ENCODE measurements at regions not wholly inside any gene's neighbourhood (a gene's known extent, or its start where the extent isn't known, plus 50 kb on each side); places are given as distances from the start of the nearest gene placed in this dataset.

DNA sequence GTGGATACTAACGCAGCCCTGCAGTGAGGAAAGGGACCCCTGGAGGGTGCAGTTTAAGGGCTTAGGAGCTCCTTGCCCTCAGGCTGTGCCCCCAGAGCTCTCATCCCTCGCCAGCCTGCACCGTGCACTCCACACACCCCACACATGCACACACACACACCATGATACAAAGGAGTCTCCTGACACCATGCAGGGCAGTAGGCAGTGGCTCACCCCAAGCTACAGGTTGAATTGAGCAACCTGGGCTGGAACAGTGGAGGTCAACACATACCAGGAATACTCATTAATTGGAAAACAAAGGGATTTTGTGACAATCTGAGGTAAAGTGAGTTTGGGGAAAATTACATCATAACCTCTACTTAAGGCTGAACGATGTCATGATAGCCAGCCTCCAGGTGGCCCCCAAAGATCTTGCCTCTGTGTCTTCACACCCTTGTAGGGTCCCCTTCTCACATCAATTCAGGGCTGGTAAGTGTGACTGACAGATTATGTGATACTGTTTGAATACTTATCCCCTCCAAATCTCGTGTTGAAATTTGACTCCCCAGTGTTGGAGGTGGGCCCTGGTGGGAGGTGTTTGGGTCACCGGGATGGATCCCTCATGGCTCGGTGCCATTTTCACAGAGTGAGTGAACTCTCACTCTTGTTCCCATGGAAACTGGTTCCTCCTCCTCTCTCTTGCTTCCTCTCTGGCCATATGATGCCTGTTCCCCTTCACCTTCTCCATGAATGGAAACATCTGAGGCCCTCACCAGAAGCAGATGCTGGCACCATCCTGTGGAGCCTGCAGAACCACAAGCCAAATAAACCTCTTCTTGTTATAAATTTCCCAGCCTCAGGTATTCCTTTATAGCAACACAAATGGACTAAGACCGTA lies 111.0 kb upstream of the RAB4A start (continued):
- TF ChIP-seq AKAP8 (CRISPR knock-in tag; IDR thresholded peaks at IDR 0.05), result no peak
- 0 out of 2 replicates have a peak, but pooled peaks have one; percentile 13 for TF ChIP-seq MYC (CRISPR knock-in tag; IDR thresholded peaks at IDR 0.05; ENCODE audit: borderline replicate concordance)
- no peak for TF ChIP-seq ZFP62 (CRISPR knock-in tag; IDR thresholded peaks at IDR 0.05)
- TF ChIP-seq ZEB1 (IDR thresholded peaks at IDR 0.05; ENCODE audit: insufficient replicate concordance, low read depth), result no peak
- TF ChIP-seq ZFP37 (CRISPR knock-in tag; IDR thresholded peaks at IDR 0.05; ENCODE audit: borderline replicate concordance), result no peak
- no peak for TF ChIP-seq SPEN (CRISPR knock-in tag; IDR thresholded peaks at IDR 0.05; ENCODE audit: low read depth)
- TF ChIP-seq ZNF317 (CRISPR knock-in tag; IDR thresholded peaks at IDR 0.05), result no peak
- TF ChIP-seq IRX3 (CRISPR knock-in tag; IDR thresholded peaks at IDR 0.05; ENCODE audit: borderline replicate concordance, low read depth), result no peak
- TF ChIP-seq ZNF264 (CRISPR knock-in tag; IDR thresholded peaks at IDR 0.05), result no peak
- no peak for TF ChIP-seq KDM2A (CRISPR knock-in tag; IDR thresholded peaks at IDR 0.05; ENCODE audit: borderline replicate concordance, low read depth)
- TF ChIP-seq MEF2D (CRISPR knock-in tag; IDR thresholded peaks at IDR 0.05), result no peak
- no peak for TF ChIP-seq NFKB2 (CRISPR knock-in tag; IDR thresholded peaks at IDR 0.05; ENCODE audit: borderline replicate concordance)
- no peak for TF ChIP-seq ZNF205 (CRISPR knock-in tag; IDR thresholded peaks at IDR 0.05)
- TF ChIP-seq ZNF891 (CRISPR knock-in tag; IDR thresholded peaks at IDR 0.05), result no peak
- TF ChIP-seq ZNF550 (CRISPR knock-in tag; IDR thresholded peaks at IDR 0.05; ENCODE audit: borderline replicate concordance), result no peak
- no peak for TF ChIP-seq NR2C2 (CRISPR knock-in tag; IDR thresholded peaks at IDR 0.05; ENCODE audit: borderline replicate concordance)
- TF ChIP-seq FOXM1 (CRISPR knock-in tag; IDR thresholded peaks at IDR 0.05), result no peak
- no peak for TF ChIP-seq ZNF430 (CRISPR knock-in tag; IDR thresholded peaks at IDR 0.05)
- TF ChIP-seq SOX13 (IDR thresholded peaks at IDR 0.05), result no peak
- peak in 1 of 2 experiments; percentile 38; a peak in 1 of 4 replicates for TF ChIP-seq SOX13 (CRISPR knock-in tag; conservative IDR thresholded peaks at IDR 0.05 in 1 of 2, IDR thresholded peaks at IDR 0.05 in 1 of 2)
- no peak for TF ChIP-seq NONO (IDR thresholded peaks at IDR 0.05)
- TF ChIP-seq NONO (CRISPR knock-in tag; conservative IDR thresholded peaks at IDR 0.05), result no peak
- no peak for TF ChIP-seq ELF4 (CRISPR knock-in tag; IDR thresholded peaks at IDR 0.05; ENCODE audit: borderline replicate concordance)
- TF ChIP-seq, protein P1, sequence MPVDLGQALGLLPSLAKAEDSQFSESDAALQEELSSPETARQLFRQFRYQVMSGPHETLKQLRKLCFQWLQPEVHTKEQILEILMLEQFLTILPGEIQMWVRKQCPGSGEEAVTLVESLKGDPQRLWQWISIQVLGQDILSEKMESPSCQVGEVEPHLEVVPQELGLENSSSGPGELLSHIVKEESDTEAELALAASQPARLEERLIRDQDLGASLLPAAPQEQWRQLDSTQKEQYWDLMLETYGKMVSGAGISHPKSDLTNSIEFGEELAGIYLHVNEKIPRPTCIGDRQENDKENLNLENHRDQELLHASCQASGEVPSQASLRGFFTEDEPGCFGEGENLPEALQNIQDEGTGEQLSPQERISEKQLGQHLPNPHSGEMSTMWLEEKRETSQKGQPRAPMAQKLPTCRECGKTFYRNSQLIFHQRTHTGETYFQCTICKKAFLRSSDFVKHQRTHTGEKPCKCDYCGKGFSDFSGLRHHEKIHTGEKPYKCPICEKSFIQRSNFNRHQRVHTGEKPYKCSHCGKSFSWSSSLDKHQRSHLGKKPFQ (CRISPR knock-in tag; IDR thresholded peaks at IDR 0.05; ENCODE audit: insufficient replicate concordance), result no peak
- TF ChIP-seq, protein P2, sequence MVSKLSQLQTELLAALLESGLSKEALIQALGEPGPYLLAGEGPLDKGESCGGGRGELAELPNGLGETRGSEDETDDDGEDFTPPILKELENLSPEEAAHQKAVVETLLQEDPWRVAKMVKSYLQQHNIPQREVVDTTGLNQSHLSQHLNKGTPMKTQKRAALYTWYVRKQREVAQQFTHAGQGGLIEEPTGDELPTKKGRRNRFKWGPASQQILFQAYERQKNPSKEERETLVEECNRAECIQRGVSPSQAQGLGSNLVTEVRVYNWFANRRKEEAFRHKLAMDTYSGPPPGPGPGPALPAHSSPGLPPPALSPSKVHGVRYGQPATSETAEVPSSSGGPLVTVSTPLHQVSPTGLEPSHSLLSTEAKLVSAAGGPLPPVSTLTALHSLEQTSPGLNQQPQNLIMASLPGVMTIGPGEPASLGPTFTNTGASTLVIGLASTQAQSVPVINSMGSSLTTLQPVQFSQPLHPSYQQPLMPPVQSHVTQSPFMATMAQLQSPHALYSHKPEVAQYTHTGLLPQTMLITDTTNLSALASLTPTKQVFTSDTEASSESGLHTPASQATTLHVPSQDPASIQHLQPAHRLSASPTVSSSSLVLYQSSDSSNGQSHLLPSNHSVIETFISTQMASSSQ (IDR thresholded peaks at IDR 0.05; ENCODE audit: low read depth), result no peak
- TF ChIP-seq, protein P2 (CRISPR knock-in tag; IDR thresholded peaks at IDR 0.05; ENCODE audit: borderline replicate concordance), result no peak

Data from HepG2 (cell line).